HepG2 (cell line): ENCODE measurements at regions not wholly inside any gene's neighbourhood (a gene's known extent, or its start where the extent isn't known, plus 50 kb on each side); places are given as distances from the start of the nearest gene placed in this dataset.

Experiments used
- ATAC-seq: fragments of 200-7000 bp; cut with Tn5 transposase; 3 replicates; pipeline ENCODE4 v1.9.1; 2020; ENCODE audit warnings: mild to moderate bottlenecking, moderate library complexity
- BruUV-seq: library from RNA; stranded (reverse); fragments of 400-500 nt; replicated peaks from 2 replicates; lab custom pipeline; 2021; lab: Mats Ljungman, UMichigan
- CTCF ChIA-PET: fragments of 300-600 bp; formaldehyde crosslinking; extraction: SDS; loops from one replicate; lab custom pipeline; 2021; ENCODE audit warnings: low total read pairs, inconsistent platforms, low intra/inter-chr PET ratio; lab: Yijun Ruan, JAX
- POLR2A ChIA-PET: fragments of 350-600 bp; sonication (Branson Sonifier 250); formaldehyde crosslinking; loops from one replicate; lab custom pipeline; 2020; ENCODE audit warnings: antibody characterized with exemption, inconsistent platforms; lab: Yijun Ruan, JAX
- DNase-seq: peaks from one replicate; pipeline ENCODE4 v3.0.0-alpha.2; 2015; ENCODE audit warnings: low spot score
- FAIRE-seq: peaks from 3 replicates; lab custom pipeline; 2011; peaks lifted over from hg19 to GRCh38; lab: Jason Lieb, UNC
- H2AFZ ChIP-seq: one replicate; pipeline ENCODE4 v1.6.1; 2011; ENCODE audit warnings: low read length, inconsistent platforms
- H3K27ac ChIP-seq: fragments of 300-600 bp; 3 replicates; pipeline ENCODE4 v1.8.0; 2011; ENCODE audit warnings: mixed run types, mild to moderate bottlenecking, mixed read lengths, low read length, inconsistent platforms; ENCODE audit not compliant: insufficient read depth; ENCODE audit errors: extremely low read length
- H3K27me3 ChIP-seq, 2 experiments: fragments of 200-600 bp in 1 of 2; 2 replicates in 1 of 2; 3 replicates in 1 of 2; pipeline versions ENCODE4 v1.6.0 to v1.8.0; 2011; ENCODE audit warnings: low read length in 2 of 2, mild to moderate bottlenecking in 2 of 2, moderate library complexity in 2 of 2, inconsistent platforms in 1 of 2; ENCODE audit not compliant: insufficient read depth in 2 of 2, control insufficient read depth in 1 of 2
- H3K36me3 ChIP-seq, 2 experiments: fragments of 200-600 bp in 1 of 2; replicated peaks in 1 of 2; 2 replicates in 1 of 2; 3 replicates in 1 of 2; pipeline versions ENCODE4 v1.5.1 to v1.8.0; 2011; ENCODE audit warnings: low read length in 2 of 2, inconsistent platforms in 1 of 2; ENCODE audit not compliant: insufficient read depth in 2 of 2, control insufficient read depth in 1 of 2
- H3K4me1 ChIP-seq: 2 replicates; pipeline ENCODE4 v1.5.1; 2012; ENCODE audit warnings: low read length, inconsistent platforms; ENCODE audit not compliant: insufficient read depth
- H3K4me2 ChIP-seq: 2 replicates; pipeline ENCODE4 v1.6.0; 2011; ENCODE audit warnings: low read depth, low read length, inconsistent platforms
- H3K4me3 ChIP-seq, 3 experiments: fragments of 200-600 bp in 1 of 3; sonication (generic), shearing (Covaris generic) in 1 of 3; replicated peaks in 1 of 3; 2 replicates each; pipeline ENCODE4 v1.5.1; 2011 to 2016; ENCODE audit warnings: low read length in 3 of 3, inconsistent platforms in 2 of 3, low read depth in 2 of 3, mild to moderate bottlenecking in 2 of 3, control low read depth in 1 of 3, mixed read lengths in 1 of 3; ENCODE audit not compliant: insufficient read depth in 1 of 3
- H3K79me2 ChIP-seq: one replicate; pipeline ENCODE4 v1.6.1; 2011; ENCODE audit warnings: low read length, inconsistent platforms; ENCODE audit not compliant: insufficient read depth
- H3K9ac ChIP-seq: 2 replicates; pipeline ENCODE4 v1.6.0; 2011; ENCODE audit warnings: mild to moderate bottlenecking, low read depth, low read length, inconsistent platforms; ENCODE audit not compliant: insufficient read depth
- H3K9me3 ChIP-seq: 2 replicates; pipeline ENCODE4 v1.5.1; 2012; ENCODE audit warnings: mild to moderate bottlenecking, low read length
- H4K20me1 ChIP-seq: 2 replicates; pipeline ENCODE4 v1.6.0; 2011; ENCODE audit warnings: inconsistent platforms, mild to moderate bottlenecking, low read length, moderate library complexity; ENCODE audit not compliant: insufficient read depth
- KDM3A ChIP-seq: IDR thresholded peaks from 2 replicates; pipeline ENCODE4 v1.6.1; 2018; ENCODE audit warnings: low read depth, missing compliant biosample characterization
- POLR2A ChIP-seq, 2 experiments: IDR thresholded peaks; 2 replicates each; pipeline ENCODE4 v1.6.1; 2011; ENCODE audit warnings: low read depth in 2 of 2, low read length in 2 of 2, mild to moderate bottlenecking in 1 of 2, moderate library complexity in 1 of 2; ENCODE audit not compliant: insufficient read depth in 1 of 2
- RBFOX2 ChIP-seq: fragments of 200-400 bp; formaldehyde crosslinking; IDR thresholded peaks from 2 replicates; pipeline ENCODE4 v1.6.1; 2017; ENCODE audit warnings: low read depth, mild to moderate bottlenecking, low read length
- RFX1 ChIP-seq: fragments of 450-650 bp; IDR thresholded peaks from 2 replicates; pipeline ENCODE4 v1.6.1; 2017
- STAT6 ChIP-seq: sonication (generic); formaldehyde crosslinking; IDR thresholded peaks from 2 replicates; pipeline ENCODE4 v1.4.0; 2020; ENCODE audit warnings: missing genetic modification reagents, mild to moderate bottlenecking, borderline replicate concordance
- ZNF274 ChIP-seq: sonication (generic); formaldehyde crosslinking; IDR thresholded peaks from 2 replicates; pipeline ENCODE4 v1.5.1; 2020; ENCODE audit warnings: mild to moderate bottlenecking, missing genetic modification reagents
- ZNF354B ChIP-seq: sonication (generic); formaldehyde crosslinking; IDR thresholded peaks from 2 replicates; pipeline ENCODE4 v1.8.0; 2022; ENCODE audit warnings: mild to moderate bottlenecking, missing genetic modification reagents
- ZNF512B ChIP-seq: sonication (generic); formaldehyde crosslinking; IDR thresholded peaks from 2 replicates; pipeline ENCODE4 v1.5.1; 2020; ENCODE audit warnings: missing genetic modification reagents, mild to moderate bottlenecking, borderline replicate concordance
- ZNF615 ChIP-seq: sonication (generic); formaldehyde crosslinking; IDR thresholded peaks from 2 replicates; pipeline ENCODE4 v1.5.0; 2020; ENCODE audit warnings: mild to moderate bottlenecking, missing genetic modification reagents, borderline replicate concordance
- ZNF83 ChIP-seq: sonication (generic); formaldehyde crosslinking; IDR thresholded peaks from 2 replicates; pipeline ENCODE4 v1.4.0; 2020; ENCODE audit warnings: missing genetic modification reagents, mild to moderate bottlenecking, borderline replicate concordance
- WGBS: methylation state at CpG from one replicate; pipeline ENCODE4 v1.1.6; 2017; ENCODE audit warnings: low lambda C conversion rate; 5-methylcytosine and 5-hydroxymethylcytosine counted together
- in situ Hi-C: cut with HindIII; loops from 2 replicates; pipeline ENCODE4 v1.10.0; 2017; ENCODE audit warnings: low pct_unique_long_range_greater_than_20kb; ENCODE audit not compliant: extremely low pct_ligation_motif_present
- intact Hi-C: fragments of 100-400 bp; cut with micrococcal nuclease; formaldehyde crosslinking; loops from one replicate; pipeline ENCODE4 v1.10.0; 2022; ENCODE audit not compliant: unreplicated experiment
- TF ChIP-seq, protein P1 (sequence below): sonication (generic); formaldehyde crosslinking; IDR thresholded peaks from 2 replicates; pipeline ENCODE4 v1.8.1; 2023; ENCODE audit warnings: mild to moderate bottlenecking, missing genetic modification reagents, borderline replicate concordance
- TF ChIP-seq, protein P2 (sequence below): sonication (generic); formaldehyde crosslinking; IDR thresholded peaks from 2 replicates; pipeline ENCODE4 v1.5.0; 2020; ENCODE audit warnings: mild to moderate bottlenecking, missing genetic modification reagents, borderline replicate concordance

DNA sequence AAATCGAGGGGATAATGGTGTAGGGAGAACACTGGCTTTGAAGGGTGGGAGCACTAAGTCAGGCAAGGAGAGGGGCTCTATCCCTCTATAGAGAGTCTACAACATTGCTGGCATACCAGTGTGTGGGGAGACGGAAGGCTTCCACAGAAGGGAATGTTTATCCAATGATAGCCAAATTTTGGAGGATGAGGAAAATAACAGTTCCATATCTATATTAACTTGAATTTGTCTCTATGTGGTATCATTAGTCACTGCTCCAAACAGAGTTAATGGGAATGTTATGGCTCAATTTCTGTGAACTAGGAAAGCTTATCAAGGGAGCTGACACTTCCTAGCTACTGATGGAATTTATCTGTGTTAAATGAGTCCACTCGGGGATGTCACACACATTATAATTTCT, 208.9 kb upstream of the PHACTR1 start:
- ATAC-seq (no peak), FAIRE-seq (no peak), DNase-seq (no peak)
- no peaks in the 10 kb centered on the region for H3K79me2 ChIP-seq
- 15% methylated on average over 3 of the region's 3 CpGs for WGBS
- no peak overlapping the region for H3K9ac ChIP-seq
- ChIA-PET CTCF (no interaction called here), POLR2A (no interaction called here)
- BruUV-seq, result no TSS peak
- H3K36me3 ChIP-seq, result no peaks in the 10 kb centered on the region
- H3K27me3 ChIP-seq, result no peaks in the 10 kb centered on the region
- 0 out of 2 replicates have a peak, but pooled peaks cover 5% of the 10 kb centered on the region for H3K4me1 ChIP-seq
- no peaks in the 10 kb centered on the region for H4K20me1 ChIP-seq
- H3K4me3 ChIP-seq, result no peak overlapping the region
- H3K9me3 ChIP-seq, result no peaks in the 10 kb centered on the region
- in situ Hi-C loops (no loop called here), intact Hi-C loops (loop anchor here (10.0 kb wide), 1 partner anchor 853 kb away; no protein-coding TSS in a partner anchor)
- H3K4me2 ChIP-seq, result no peak overlapping the region
- H3K27ac ChIP-seq, result no peak overlapping the region
- H2AFZ ChIP-seq, result no peak overlapping the region
- TF ChIP-seq ZNF512B (CRISPR knock-in tag) (no peak), RFX1 (no peak), ZNF354B (no peak), POLR2A (IDR thresholded peaks at IDR 0.05; ENCODE audit: insufficient read depth in 1 of 2, low read depth in 2 of 2, low read length in 2 of 2) (no peak), RBFOX2 (no peak), STAT6 (CRISPR knock-in tag) (no peak), KDM3A (CRISPR knock-in tag) (no peak), ZNF274 (CRISPR knock-in tag) (no peak), ZNF615 (CRISPR knock-in tag) (no peak), ZNF83 (CRISPR knock-in tag) (no peak)
- TF ChIP-seq, protein P1, sequence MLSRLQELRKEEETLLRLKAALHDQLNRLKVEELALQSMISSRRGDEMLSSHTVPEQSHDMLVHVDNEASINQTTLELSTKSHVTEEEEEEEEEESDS, result no peak
- TF ChIP-seq, protein P2, sequence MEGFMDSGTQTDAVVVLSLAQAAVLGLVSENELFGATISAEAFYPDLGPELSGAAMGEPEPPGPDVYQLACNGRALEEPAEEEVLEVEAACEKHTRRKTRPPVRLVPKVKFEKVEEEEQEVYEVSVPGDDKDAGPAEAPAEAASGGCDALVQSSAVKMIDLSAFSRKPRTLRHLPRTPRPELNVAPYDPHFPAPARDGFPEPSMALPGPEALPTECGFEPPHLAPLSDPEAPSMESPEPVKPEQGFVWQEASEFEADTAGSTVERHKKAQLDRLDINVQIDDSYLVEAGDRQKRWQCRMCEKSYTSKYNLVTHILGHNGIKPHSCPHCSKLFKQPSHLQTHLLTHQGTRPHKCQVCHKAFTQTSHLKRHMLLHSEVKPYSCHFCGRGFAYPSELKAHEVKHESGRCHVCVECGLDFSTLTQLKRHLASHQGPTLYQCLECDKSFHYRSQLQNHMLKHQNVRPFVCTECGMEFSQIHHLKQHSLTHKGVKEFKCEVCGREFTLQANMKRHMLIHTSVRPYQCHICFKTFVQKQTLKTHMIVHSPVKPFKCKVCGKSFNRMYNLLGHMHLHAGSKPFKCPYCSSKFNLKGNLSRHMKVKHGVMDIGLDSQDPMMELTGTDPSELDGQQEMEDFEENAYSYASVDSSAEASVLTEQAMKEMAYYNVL (CRISPR knock-in tag), result no peak
